HG03095 (cell line): ENCODE measurements at regions not wholly inside any gene's neighbourhood (a gene's known extent, or its start where the extent isn't known, plus 50 kb on each side); places are given as distances from the start of the nearest gene placed in this dataset.

Experiments used
- ATAC-seq: cut with Tn5 transposase; IDR thresholded peaks from one replicate; pipeline ENCODE4 v1.9.1; 2021; ENCODE audit warnings: moderate library complexity; ENCODE audit not compliant: unreplicated experiment

GRCh38 chr4:57504139-57504538 lies 394.0 kb upstream of the IGFBP7 start:
- ATAC-seq, result no peak

DNA sequence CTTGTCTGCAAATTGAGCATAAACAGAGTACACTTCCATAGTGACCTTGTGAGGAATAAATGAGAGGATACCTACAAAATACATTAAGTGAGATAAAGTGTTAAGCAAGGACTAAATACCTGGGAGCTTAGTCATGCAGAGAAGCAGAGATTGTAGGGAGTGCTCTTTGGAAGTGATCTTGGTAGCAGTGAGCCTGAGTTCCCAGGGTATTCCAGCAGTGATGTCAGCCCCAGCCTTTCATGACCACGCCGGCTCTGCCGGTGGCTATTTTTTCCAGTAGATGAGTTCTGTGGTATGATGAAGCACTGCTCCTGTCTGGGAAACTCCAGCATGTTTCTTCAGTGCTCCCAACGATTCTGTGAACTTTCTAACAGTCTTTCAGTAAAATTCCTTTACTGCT lies 391.5 kb upstream of the IGFBP7 start:
- ATAC-seq, result no peak

GRCh38 chr4:57499786-57500185 lies 389.6 kb upstream of the IGFBP7 start:
- no peak for ATAC-seq

DNA sequence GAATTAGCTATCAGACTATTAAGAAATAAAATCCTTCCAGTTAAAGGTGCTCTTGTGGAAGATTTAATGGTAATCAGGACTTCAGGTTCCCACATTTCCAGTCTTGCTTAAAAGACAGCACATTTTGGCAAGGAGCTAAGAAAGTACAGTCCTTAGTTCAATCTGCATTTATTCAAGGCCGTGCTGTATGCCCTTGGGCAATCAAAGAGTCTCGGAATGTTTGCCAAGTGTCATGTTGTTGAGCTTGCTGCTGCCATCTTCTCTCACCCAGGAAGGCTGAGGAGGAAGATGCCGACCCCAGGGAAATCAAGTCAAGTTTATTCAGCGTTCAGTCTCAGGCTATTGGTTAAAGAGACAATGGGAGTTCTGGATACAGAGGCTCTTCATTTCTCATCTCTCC lies 388.1 kb upstream of the IGFBP7 start:
- ATAC-seq, result no peak

DNA sequence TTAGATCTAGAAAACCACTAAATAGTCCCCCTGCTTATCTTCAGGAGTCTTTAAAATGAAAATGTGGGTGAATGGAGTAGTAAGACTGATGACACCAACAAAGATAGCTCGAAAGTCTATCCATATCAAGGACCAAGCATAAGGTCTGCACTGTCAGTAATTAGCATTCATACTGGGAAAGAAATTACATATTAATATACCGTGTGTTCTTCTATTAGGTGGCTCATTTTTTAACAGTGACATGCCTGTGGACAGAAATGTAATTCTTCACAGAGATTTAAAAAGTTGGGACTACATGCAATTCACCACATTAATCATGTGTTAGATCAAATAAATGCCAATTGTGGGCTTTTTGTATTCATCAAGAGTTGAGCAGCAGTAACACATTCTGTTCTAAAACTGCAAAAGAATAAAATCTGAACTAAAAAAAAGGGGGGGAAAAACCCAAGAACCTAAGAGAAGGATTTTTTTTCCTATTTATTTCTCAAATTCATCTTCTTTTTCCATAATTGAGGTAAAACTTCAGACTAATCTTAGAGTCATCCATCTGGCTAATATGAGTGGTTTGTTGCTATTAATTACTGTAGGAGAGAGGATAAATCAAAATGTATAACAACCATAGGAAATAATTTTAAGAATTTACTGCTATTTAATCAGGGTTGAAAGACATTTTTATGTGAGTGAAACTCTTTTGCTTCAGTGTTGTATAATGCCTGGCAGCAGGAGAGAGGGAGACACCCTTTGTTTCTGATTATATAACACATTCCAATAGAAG lies 386.7 kb upstream of the IGFBP7 start:
- ATAC-seq, result no peak

- ATAC-seq, result no peak
Observed at GRCh38 chr4:57494821-57495220, 384.6 kb upstream of the IGFBP7 start.

- ATAC-seq, result no peak
Observed at GRCh38 chr4:57492251-57492878, 382.2 kb upstream of the IGFBP7 start.

- no peak for ATAC-seq
Observed at GRCh38 chr4:57491388-57491787, 381.2 kb upstream of the IGFBP7 start.

- ATAC-seq, result no peak
Observed at GRCh38 chr4:57490520-57491255, 380.5 kb upstream of the IGFBP7 start.

DNA sequence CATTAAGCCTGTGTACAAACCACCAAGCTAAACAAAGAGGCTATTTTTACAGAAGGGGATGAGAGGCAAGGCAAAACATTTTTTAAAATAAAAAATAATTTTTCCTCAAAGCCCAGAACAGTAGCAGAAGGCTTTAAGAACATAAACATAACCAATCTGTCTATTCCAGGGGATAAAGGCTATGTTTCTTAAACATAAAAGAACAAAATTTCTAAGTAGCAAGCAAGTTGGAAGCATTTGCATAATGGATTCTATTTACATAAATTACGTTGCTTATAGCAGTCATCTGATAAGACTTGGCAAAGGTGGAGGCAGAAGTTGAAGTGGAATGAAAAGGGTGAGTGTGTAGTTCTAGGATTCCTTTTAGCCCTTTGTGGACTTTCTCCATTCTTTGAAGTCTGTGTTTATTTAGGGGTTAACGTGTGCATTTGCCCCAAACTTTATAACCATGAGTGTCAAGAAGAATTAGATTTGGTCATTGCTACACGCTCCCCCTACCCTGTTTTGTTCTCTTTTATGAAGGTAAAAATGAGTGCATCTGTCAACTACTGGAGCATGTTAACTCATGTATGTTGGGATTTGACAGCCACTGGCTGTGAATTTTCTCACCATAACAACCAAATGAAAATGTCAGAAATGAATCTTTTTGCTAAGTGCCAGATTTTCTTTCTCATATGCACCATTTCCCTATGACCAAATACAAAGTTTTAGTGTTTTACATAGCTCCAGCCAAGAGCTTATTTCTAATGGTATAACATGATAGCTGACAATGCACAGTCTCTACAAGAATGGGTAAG lies 378.4 kb upstream of the IGFBP7 start:
- no peak for ATAC-seq

DNA sequence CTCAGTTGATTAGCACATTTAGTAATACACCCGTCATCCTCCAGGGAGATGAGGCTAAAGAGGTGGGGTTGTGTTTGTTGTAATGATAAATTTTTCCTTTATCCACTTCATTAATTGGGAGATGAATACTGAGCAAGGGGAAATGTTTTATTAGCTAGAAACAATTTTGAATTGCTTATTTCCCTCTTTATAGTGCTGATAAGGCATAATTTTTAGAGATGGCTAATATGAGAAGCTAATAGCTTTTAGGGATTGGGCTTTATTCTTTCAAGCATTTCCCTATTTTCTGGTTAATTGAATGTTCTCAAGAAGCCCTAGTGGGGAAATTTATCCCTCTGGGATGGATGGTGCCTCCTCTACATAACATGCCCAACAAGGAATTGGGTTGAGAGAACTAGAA lies 365.2 kb upstream of the IGFBP7 start:
- ATAC-seq, result no peak

GRCh38 chr4:57465321-57466056 lies 355.3 kb upstream of the IGFBP7 start:
- ATAC-seq, result no peak

DNA sequence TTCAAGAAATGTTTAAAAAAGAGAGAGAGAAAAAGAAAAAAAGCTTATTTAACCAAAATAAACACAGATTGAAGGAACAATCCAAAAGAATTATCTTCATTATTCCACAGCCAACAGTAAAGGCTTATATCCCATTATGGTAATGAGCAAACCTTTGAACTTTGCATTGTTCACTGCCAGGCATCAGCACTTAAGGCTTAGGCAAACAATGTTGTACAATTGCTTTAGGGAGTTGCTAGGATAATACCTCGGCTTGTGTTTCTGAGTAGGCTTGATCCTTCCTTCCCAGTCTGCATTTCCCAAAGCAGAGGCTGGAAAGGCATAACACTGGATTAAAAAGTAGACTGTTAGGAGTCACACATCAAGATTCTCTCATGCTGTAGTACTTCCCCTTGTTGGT lies 352.7 kb upstream of the IGFBP7 start:
- ATAC-seq, result no peak

DNA sequence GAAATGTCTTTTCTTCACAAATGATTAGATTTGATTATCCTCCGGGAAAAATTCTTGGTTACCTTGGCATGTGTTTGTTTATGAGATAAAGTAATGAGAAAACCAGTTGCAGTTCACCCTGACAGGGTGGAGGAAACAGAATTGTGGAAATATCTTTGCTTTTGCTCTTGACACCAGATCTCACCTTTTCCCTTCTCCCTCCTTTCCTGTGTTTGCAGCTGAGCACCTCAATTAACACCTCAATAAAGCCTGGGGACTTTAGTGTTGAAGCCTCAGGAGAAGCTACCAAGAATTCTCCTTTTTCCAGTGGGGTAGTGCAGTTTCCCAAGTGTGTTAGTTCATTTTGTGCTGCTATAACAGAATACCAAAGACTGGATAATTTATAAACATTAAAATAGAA lies 350.8 kb upstream of the IGFBP7 start:
- no peak for ATAC-seq

DNA sequence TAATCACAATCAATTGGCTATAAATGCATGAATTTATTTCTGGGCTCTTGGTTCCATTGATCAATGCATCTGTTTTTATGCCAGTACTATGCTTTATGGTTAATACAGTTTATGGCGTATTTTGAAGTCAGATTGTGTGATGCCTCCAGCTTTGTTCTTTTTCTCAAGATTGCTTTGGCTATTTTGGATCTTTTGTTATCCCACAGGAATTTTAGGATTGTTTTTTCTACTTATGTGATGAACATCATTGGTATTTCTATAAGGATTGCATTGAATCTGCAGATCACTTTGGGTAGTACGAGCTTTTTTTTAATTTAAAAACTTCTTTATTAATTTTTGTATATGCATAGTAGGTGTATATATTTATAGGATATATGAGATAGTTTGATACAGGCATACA lies 338.7 kb upstream of the IGFBP7 start:
- ATAC-seq, result no peak

DNA sequence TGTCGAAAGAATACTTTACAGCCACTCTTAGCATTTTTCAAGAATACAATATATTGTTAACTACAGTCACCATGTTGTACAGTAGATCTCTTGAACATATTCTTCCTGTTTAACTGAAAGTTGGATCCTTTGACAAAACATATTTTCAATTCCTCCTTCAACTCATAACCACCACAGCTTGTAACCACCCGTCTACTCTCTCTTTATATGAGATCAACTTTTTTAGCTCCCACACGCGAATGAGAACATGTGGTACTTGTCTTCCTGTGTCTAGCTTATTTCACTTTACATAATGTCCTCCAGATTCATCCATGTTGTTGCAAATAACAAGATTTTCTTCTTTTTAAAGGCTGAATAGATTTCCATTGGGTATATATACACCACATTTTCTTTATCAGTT lies 338.3 kb upstream of the IGFBP7 start:
- ATAC-seq, result no peak

GRCh38 chr4:57446266-57446665 lies 336.1 kb upstream of the IGFBP7 start:
- ATAC-seq, result no peak

- ATAC-seq, result no peak
Observed at GRCh38 chr4:57445686-57446085, 335.5 kb upstream of the IGFBP7 start.

DNA sequence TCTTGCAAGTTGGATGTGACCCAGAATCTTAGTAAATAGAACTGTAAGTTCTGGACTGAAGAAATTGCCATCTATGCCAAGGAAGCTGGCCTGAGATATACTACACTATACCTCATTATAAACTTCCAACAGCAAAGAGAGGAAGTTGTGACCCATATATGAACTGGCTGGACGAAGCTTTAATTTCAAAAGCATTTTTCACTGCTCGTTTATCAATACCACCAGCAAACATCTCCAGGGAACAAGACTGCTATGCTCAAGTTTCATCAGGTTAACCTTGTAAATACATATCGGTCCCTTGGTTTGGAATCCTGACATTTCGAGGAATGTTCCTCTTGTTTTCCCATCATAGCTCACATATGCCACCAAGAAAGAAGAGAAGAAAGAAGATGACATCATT lies 334.5 kb upstream of the IGFBP7 start:
- ATAC-seq, result no peak

GRCh38 chr4:57443787-57444186 lies 333.6 kb upstream of the IGFBP7 start:
- ATAC-seq, result no peak

DNA sequence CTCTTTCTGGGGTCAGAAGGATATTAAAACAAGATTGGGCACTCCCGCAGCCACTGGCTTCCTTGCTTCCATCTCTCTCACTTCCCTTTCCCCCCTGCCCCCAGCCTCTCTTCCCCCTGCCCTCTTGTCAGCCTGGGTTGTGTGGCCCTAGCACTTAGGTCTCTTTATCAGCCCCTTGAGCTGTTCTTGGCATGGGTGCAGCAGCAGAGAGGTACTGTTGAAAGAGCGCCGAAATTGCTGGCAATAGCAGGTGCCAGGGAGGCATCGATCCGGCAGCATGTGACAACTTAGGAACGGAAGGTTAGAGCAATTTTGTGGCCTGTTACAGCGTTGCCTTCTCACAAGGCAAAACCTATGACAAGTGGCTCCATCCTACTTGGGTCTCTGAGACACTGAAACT lies 333.1 kb upstream of the IGFBP7 start:
- ATAC-seq, result no peak
